ENCODE measurements at regions not wholly inside any gene's neighbourhood (a gene's known extent, or its start where the extent isn't known, plus 50 kb on each side); places are given as distances from the start of the nearest gene placed in this dataset.
"Not testable (repeated sequence)": the region's sequence is repeated elsewhere in the genome, so short reads cannot be mapped to it uniquely, and the experiment has no call there.

DNA sequence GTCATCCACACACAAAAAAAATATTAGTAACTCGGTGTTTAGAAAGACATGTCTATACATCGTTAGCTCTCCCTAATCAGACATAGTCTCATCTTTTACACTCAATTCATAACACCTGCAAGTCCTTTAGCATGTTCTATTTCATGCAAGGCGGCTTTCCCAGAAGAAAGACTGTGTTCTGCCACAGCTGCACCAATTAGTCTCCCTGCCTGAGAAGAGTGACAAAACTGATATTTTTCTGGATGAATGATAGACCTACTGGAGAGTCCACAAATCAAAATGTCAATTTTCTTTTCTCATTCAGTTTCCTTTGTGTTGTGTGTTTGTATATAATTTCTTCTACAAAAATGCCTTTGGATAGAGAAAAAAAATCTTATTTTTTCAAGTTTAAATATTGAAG lies 435.8 kb upstream of the EPHA3 start:
- no peak for DNase-seq

DNA sequence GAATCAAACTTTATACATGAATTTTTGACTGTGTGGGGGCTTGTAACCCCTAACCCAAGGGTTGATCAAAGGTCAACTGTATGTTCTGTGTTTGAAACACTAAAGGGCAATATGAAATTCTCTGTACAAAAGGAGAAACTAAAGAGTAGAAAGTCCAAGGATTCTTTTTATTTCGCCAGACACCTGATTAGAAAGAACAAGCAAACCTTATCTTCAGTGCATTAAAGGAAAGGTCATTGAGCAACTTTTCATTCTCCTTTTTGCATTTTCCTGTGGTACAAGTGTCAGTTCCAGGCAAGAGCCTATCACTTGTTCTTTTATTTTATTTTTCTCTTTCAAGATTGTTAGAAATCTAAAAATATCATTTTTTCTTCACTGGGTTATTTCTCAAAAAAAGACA lies 430.1 kb upstream of the EPHA3 start:
- DNase-seq = no peak

GRCh38 chr3:88678747-88679146 lies 428.7 kb upstream of the EPHA3 start:
- DNase-seq = no peak

GRCh38 chr3:88690287-88690686 lies 417.1 kb upstream of the EPHA3 start:
- DNase-seq = no peak

DNA sequence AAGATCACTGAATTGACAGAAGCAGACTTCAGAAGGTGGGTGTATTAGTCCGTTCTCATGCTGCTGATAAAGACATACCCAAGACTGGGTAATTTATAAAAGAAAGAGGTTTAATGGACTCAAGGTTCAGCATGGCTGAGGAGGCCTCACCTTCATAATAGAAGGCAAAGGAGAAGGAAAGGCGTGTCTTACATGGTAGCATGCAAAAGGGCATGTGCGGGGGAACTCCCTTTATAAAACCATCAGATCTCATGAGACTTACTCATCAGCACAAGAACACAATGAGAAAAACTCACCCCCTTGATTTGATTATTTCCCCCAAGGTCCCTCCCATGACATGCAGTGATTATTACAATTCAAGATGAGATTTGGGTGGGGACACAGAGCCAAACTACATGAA lies 416.3 kb upstream of the EPHA3 start:
- no peak for DNase-seq

DNA sequence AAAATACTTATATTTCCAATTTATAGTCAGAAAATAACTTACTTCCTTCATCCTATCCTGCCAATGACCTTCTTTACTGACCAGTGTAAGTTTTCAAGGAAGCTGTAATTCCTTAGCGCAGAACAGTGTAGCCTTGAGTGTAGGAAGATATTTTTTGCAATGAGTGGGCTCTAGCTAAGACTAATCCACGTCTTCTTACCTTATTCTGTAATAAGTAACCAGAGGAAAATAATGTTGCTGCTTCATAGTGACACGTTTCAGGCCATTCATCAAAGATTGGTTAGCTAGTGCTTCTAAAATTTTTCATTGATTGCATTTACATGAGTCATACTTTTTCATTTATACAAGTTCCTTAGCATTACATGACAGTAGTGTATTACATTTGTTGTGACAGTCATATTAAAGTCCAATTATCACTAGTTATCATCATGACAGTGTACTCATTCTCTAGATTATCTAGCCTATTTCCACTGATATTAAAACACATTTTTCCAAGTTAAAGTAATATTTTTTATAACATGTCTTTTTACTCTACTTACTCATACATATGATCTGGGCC lies 403.8 kb upstream of the EPHA3 start:
- DNase-seq = no peak

- no peak for DNase-seq
Measured at GRCh38 chr3:88704338-88704737, 403.1 kb upstream of the EPHA3 start.

DNA sequence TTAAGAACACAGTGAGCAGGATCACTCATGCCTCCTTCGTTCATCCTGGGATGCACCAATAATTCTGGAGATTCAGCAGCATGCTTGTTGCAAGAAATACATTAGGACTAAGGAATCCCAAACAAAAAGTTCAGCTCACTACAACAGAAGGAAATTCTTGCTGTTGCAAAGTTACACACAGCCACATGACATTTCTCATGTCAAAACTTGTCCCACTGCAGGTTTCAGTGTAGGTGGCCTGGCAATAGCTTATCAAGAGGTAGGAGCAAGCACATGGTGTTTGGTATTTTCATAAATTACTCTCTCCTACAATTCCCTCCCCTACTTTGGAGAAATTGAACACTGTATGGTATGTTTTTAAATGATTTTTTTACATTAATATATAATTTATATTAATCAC lies 399.6 kb upstream of the EPHA3 start:
- no peak for DNase-seq

GRCh38 chr3:88712552-88712951 lies 394.9 kb upstream of the EPHA3 start:
- no peak for DNase-seq

- no peak for DNase-seq
Measured at GRCh38 chr3:88713233-88713691, 394.2 kb upstream of the EPHA3 start.

GRCh38 chr3:88725440-88726165 lies 381.8 kb upstream of the EPHA3 start:
- DNase-seq = no peak

DNA sequence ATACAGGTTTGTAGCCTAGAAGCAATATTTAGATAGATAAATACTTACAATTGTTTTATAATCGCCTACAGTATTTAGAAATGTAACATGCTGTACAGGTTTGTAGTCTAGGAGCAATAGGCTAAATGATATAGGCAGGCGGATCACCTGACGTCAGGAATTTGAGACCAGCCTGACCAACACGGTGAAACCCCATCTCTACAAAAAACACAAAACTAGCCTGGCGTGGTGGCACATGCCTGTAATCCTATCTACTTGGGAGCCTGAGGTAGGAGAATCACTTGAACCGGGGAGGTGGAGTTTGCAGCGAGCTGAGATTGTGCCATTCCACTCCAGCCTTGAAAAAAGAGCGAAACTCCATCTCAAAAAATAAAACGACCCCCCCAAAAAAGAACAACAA lies 375.2 kb upstream of the EPHA3 start:
- DNase-seq = no peak

DNA sequence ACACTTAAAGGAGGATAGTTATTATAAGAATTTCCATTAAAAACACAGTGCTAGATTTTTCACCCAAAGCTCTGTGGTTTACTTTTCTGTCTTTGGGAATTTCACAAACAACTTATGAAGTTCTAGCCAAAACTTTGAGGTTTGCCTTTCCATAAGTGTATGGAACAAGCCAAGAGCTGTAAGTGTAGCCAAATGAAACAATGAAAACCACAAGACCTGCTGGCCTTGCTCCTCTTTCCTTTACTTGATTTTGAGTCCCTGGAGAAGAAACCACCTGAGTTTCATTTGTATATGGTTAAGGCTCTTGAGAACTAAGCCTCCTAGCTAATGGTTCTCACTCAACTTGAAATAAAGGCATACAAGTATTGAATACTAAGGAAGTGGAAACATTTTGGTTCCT lies 365.3 kb upstream of the EPHA3 start:
- no peak for DNase-seq

DNA sequence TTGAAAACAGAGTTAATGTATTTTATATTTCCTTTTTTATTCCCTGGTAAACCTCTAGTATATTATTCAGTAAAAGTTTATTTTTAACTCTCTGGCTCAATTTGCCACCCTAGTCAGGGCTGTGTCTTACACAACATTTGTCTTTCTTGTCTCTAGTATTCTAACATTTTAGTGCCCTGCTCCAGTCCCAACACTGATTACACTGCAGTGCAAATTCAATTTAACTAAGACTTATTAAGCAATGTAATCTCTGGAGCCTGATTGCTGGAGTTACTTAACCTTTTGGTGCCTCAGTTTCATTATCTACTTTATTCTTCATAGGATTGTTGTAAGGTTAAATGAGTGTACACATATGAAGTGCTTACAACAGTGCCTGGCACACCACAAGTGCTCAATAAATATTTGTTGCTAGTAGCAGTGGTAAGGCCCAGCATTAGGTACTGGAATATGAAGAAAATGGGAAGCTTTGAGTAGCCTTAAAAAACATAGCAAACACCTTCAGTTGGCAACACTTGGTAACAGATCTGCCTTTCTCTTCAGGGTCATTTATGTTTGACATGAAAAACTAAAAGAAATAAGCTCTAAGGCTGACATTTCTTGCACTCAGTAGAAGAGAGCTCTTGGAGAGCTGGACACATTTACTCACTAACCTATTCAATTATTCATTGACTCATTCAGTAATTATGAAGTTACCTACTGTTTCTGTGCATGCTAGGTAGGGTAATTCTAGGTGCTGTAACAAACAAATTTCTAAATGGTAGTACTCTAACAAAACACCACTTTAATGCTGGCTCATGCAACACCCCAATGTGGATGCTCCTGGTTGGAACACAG lies 364.5 kb upstream of the EPHA3 start:
- DNase-seq = no peak

- DNase-seq = no peak
Measured at GRCh38 chr3:88744896-88745295, 362.5 kb upstream of the EPHA3 start.

GRCh38 chr3:88747145-88747544 lies 360.3 kb upstream of the EPHA3 start:
- DNase-seq = not testable (repeated sequence)

GRCh38 chr3:88758676-88759075 lies 348.7 kb upstream of the EPHA3 start:
- DNase-seq = no peak

DNA sequence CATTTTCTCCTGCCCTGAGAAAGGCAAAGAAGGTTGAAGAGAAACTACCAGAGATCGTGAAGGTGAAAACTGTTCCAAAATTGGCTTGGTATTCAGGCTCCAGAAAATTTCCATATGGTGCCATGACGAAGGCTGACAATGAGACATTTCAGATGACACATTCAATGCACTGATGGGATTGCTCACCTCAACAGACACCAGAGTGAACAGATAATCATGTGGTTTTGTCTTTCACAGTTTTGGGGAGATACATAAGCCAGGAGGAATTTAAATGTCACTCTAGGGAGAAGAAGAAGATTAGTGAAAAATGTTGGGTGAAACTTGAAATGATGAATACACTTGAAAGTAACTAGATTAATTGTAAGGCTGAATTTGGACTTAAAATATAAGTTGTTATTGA lies 339.7 kb upstream of the EPHA3 start:
- DNase-seq = no peak

DNA sequence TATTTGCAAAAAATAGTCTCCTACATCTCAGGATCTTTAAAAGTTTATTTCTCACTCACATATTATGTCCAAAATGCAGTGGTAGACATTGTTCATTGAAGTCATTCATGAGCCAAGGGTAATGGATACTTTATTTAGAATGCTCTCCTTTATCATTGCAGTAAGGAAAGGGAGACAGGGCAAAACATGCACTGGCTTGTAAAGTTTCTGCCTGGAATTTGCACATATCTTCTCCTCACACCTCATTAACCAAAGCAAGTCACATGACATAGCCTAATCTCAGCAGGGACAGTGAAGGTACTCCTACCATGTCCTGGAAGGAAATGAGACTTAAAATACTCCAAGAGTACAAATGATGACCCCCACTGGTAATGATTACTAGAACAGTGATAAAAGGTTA lies 333.7 kb upstream of the EPHA3 start:
- no peak for DNase-seq

- no peak for DNase-seq
Measured at GRCh38 chr3:88775026-88775690, 332.3 kb upstream of the EPHA3 start.

- no peak for DNase-seq
Measured at GRCh38 chr3:88779482-88779881, 327.9 kb upstream of the EPHA3 start.

DNA sequence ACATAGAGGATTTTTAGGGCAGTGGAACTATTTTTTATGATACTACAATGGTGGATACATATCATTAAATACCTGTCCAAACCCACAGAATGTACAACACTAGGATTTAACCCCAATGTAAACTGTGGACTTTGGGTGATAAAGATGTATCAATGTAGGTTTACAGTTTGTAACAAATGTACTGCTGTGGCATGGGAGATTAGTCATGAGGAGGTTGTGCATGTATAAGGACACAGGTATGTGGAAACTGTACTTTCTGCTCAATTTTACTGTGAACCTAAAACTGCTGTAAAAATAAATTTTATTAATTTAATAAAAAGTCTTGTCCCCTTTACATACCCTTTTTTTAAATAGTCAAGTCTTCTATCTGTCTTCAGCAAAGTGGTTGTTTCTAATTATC lies 322.5 kb upstream of the EPHA3 start:
- DNase-seq = no peak

Measured in nucleus accumbens (tissue), 56 donors.